IMR-90 (cell line): ENCODE measurements at regions not wholly inside any gene's neighbourhood (a gene's known extent, or its start where the extent isn't known, plus 50 kb on each side); places are given as distances from the start of the nearest gene placed in this dataset.

Experiments
- MXI1 ChIP-seq: IDR thresholded peaks from 2 replicates; pipeline ENCODE4 v1.6.1; 2012; ENCODE audit warnings: low read depth, mild to moderate bottlenecking, low read length, moderate library complexity, borderline replicate concordance
- TF ChIP-seq, protein P1 (sequence below): conservative IDR thresholded peaks from 2 replicates; pipeline ENCODE4 v1.5.1; 2012; ENCODE audit warnings: mild to moderate bottlenecking, low read depth, low read length, improper control_type of control experiment

DNA sequence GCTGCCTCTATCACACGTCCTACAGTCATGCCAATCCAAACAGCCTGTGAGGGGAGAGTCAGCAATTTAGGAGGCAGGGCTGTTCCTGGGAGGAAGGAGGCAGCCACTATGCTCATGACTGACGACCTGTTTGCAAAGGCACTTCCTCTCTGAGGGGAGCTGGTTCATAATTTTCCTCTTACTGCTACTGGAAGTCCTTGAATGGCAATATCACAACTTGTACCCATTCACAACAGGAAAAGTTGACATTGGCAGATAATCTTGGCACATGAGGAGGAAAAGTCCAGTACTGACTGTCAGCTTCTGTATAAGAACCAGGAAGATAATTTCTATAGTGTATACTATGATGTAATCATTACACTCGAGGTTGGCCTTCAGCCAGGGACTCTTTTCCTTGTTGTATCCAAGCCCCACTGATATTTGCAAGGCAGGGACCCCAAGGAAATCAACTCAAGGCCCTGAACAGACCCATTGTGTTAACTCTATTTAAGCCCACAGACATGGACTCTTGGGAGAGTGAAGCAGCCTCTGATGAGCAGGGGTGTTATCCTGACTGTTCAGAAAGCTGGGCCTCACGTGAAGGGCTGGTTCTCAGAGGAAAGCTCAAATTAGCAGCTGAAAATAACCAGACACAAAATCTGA lies 267.3 kb upstream of the ADAMTS9 start:
- TF ChIP-seq, protein P1, sequence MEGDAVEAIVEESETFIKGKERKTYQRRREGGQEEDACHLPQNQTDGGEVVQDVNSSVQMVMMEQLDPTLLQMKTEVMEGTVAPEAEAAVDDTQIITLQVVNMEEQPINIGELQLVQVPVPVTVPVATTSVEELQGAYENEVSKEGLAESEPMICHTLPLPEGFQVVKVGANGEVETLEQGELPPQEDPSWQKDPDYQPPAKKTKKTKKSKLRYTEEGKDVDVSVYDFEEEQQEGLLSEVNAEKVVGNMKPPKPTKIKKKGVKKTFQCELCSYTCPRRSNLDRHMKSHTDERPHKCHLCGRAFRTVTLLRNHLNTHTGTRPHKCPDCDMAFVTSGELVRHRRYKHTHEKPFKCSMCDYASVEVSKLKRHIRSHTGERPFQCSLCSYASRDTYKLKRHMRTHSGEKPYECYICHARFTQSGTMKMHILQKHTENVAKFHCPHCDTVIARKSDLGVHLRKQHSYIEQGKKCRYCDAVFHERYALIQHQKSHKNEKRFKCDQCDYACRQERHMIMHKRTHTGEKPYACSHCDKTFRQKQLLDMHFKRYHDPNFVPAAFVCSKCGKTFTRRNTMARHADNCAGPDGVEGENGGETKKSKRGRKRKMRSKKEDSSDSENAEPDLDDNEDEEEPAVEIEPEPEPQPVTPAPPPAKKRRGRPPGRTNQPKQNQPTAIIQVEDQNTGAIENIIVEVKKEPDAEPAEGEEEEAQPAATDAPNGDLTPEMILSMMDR, result no peak
- TF ChIP-seq MXI1, result no peak
